GM04504 (cell line): ENCODE measurements at regions not wholly inside any gene's neighbourhood (a gene's known extent, or its start where the extent isn't known, plus 50 kb on each side); places are given as distances from the start of the nearest gene placed in this dataset.
"Not testable (repeated sequence)": the region's sequence is repeated elsewhere in the genome, so short reads cannot be mapped to it uniquely, and the experiment has no call there.

Source experiments
- DNase-seq: peaks from one replicate; pipeline ENCODE4 v3.0.0-alpha.2; 2012; ENCODE audit warnings: low read depth

- no peak for DNase-seq
Observed at GRCh38 chr1:219560856-219561255, 52.0 kb downstream of the ZC3H11B start.

- no peak for DNase-seq
Observed at GRCh38 chr1:219559899-219560298, 53.0 kb downstream of the ZC3H11B start.

- DNase-seq, result no peak
Observed at GRCh38 chr1:219555806-219556205, 57.1 kb downstream of the ZC3H11B start.

- DNase-seq, result no peak
Observed at GRCh38 chr1:219555031-219555692, 57.7 kb downstream of the ZC3H11B start.

GRCh38 chr1:219553934-219554502 is 58.9 kb downstream of the ZC3H11B start:
- DNase-seq, result no peak

- no peak for DNase-seq
Observed at GRCh38 chr1:219550201-219550600, 62.7 kb downstream of the ZC3H11B start.

GRCh38 chr1:219549215-219549614 is 63.7 kb downstream of the ZC3H11B start:
- DNase-seq, result no peak

- no peak for DNase-seq
Observed at GRCh38 chr1:219548386-219548785, 64.5 kb downstream of the ZC3H11B start.

GRCh38 chr1:219545756-219546155 is 67.1 kb downstream of the ZC3H11B start:
- DNase-seq, result not testable (repeated sequence)

GRCh38 chr1:219544163-219544846 is 68.6 kb downstream of the ZC3H11B start:
- DNase-seq, result no peak

GRCh38 chr1:219542828-219543518 is 69.9 kb downstream of the ZC3H11B start:
- no peak for DNase-seq

- DNase-seq, result no peak
Observed at GRCh38 chr1:219541946-219542345, 71.0 kb downstream of the ZC3H11B start.

GRCh38 chr1:219539645-219540254 is 73.2 kb downstream of the ZC3H11B start:
- DNase-seq, result no peak

- no peak for DNase-seq
Observed at GRCh38 chr1:219538886-219539285, 74.0 kb downstream of the ZC3H11B start.

GRCh38 chr1:219537223-219537631 is 75.7 kb downstream of the ZC3H11B start:
- DNase-seq, result no peak

- no peak for DNase-seq
Observed at GRCh38 chr1:219536038-219536437, 76.9 kb downstream of the ZC3H11B start.

GRCh38 chr1:219534991-219535390 is 77.9 kb downstream of the ZC3H11B start:
- DNase-seq, result no peak

GRCh38 chr1:219533280-219533679 is 79.6 kb downstream of the ZC3H11B start:
- no peak for DNase-seq

- no peak for DNase-seq
Observed at GRCh38 chr1:219529116-219529515, 83.8 kb downstream of the ZC3H11B start.

GRCh38 chr1:219528633-219529032 is 84.3 kb downstream of the ZC3H11B start:
- DNase-seq, result no peak

GRCh38 chr1:219527994-219528393 is 84.9 kb downstream of the ZC3H11B start:
- DNase-seq, result no peak

- DNase-seq, result no peak
Observed at GRCh38 chr1:219526074-219526473, 86.8 kb downstream of the ZC3H11B start.
